Mesothelial cell of epicardium (in vitro differentiated cells): ENCODE measurements at regions not wholly inside any gene's neighbourhood (a gene's known extent, or its start where the extent isn't known, plus 50 kb on each side); places are given as distances from the start of the nearest gene placed in this dataset.

Experiments used
- DNase-seq, 2 experiments: peaks; one replicate each; pipeline ENCODE4 v3.0.0; 2021; ENCODE audit warnings: low spot score in 2 of 2; ENCODE audit not compliant: unreplicated experiment in 2 of 2
- H3K27ac Mint-ChIP-seq: 2 replicates; pipeline ENCODE4 v1.8.0; 2021; ENCODE audit warnings: mixed read lengths
- H3K27me3 Mint-ChIP-seq: 2 replicates; pipeline ENCODE4 v1.8.0; 2021; ENCODE audit warnings: low read depth, mixed read lengths
- H3K36me3 Mint-ChIP-seq: 2 replicates; pipeline ENCODE4 v1.8.0; 2021; ENCODE audit warnings: mixed read lengths
- H3K4me1 Mint-ChIP-seq: 2 replicates; pipeline ENCODE4 v1.8.0; 2021; ENCODE audit warnings: mixed read lengths
- H3K4me3 Mint-ChIP-seq: 2 replicates; pipeline ENCODE4 v1.8.0; 2021; ENCODE audit warnings: mild to moderate bottlenecking, moderate library complexity, mixed read lengths
- H3K9me3 Mint-ChIP-seq: 2 replicates; pipeline ENCODE4 v1.8.0; 2021; ENCODE audit warnings: mixed read lengths
- CTCF ChIP-seq: fragments of 200-600 bp; sonication (generic); IDR thresholded peaks from one replicate; pipeline ENCODE4 v1.5.0; 2021; ENCODE audit warnings: antibody characterized with exemption; ENCODE audit not compliant: unreplicated experiment

GRCh38 chr4:36747277-36748129, 466.1 kb downstream of the DTHD1 start:
- no peak overlapping the region for H3K27ac Mint-ChIP-seq
- H3K27me3 Mint-ChIP-seq, result peaks cover 4% of the 10 kb centered on the region
- TF ChIP-seq CTCF, result no peak
- no peaks in the 10 kb centered on the region for H3K36me3 Mint-ChIP-seq
- peaks cover 3% of the 10 kb centered on the region for H3K4me1 Mint-ChIP-seq
- H3K9me3 Mint-ChIP-seq, result peaks cover 4% of the 10 kb centered on the region
- DNase-seq, result no peak
- no peak overlapping the region for H3K4me3 Mint-ChIP-seq

GRCh38 chr4:36753048-36753447, 471.6 kb downstream of the DTHD1 start:
- H3K27ac Mint-ChIP-seq, result no peak overlapping the region
- no peak for TF ChIP-seq CTCF

GRCh38 chr4:36757580-36758311, 476.3 kb downstream of the DTHD1 start:
- no peak for TF ChIP-seq CTCF
- Mint-ChIP-seq H3K27me3 (no peaks in the 10 kb centered on the region), H3K4me3 (no peak overlapping the region), H3K36me3 (no peaks in the 10 kb centered on the region), H3K4me1 (no peaks in the 10 kb centered on the region), H3K27ac (no peak overlapping the region), H3K9me3 (no peaks in the 10 kb centered on the region)
- no peak for DNase-seq

More at GRCh38 chr4:36753048-36753447, 471.6 kb downstream of the DTHD1 start:
- H3K36me3 Mint-ChIP-seq, result no peaks in the 10 kb centered on the region
- DNase-seq, result no peak
- H3K9me3 Mint-ChIP-seq, result no peaks in the 10 kb centered on the region
- peaks cover 2% of the 10 kb centered on the region for H3K27me3 Mint-ChIP-seq
- no peak overlapping the region for H3K4me3 Mint-ChIP-seq
- peaks cover 3% of the 10 kb centered on the region for H3K4me1 Mint-ChIP-seq

GRCh38 chr4:36758312-36759178, 477.1 kb downstream of the DTHD1 start:
- TF ChIP-seq CTCF, result no peak
- no peaks in the 10 kb centered on the region for H3K27me3 Mint-ChIP-seq
- DNase-seq, result no peak

GRCh38 chr4:36761607-36762006, 480.2 kb downstream of the DTHD1 start:
- Mint-ChIP-seq H3K27me3 (peaks cover 3% of the 10 kb centered on the region), H3K36me3 (no peaks in the 10 kb centered on the region), H3K27ac (no peak overlapping the region), H3K9me3 (no peaks in the 10 kb centered on the region), H3K4me1 (no peaks in the 10 kb centered on the region), H3K4me3 (no peak overlapping the region)
- DNase-seq, result no peak
- no peak for TF ChIP-seq CTCF

More at GRCh38 chr4:36758312-36759178, 477.1 kb downstream of the DTHD1 start:
- Mint-ChIP-seq H3K27ac (no peak overlapping the region), H3K4me1 (no peaks in the 10 kb centered on the region), H3K9me3 (no peaks in the 10 kb centered on the region), H3K4me3 (no peak overlapping the region), H3K36me3 (no peaks in the 10 kb centered on the region)
